Medulla oblongata (tissue), 1 donor: ENCODE measurements at regions not wholly inside any gene's neighbourhood (a gene's known extent, or its start where the extent isn't known, plus 50 kb on each side); places are given as distances from the start of the nearest gene placed in this dataset.

Experiments used
- DNase-seq: peaks from one replicate; pipeline ENCODE4 v3.0.0-alpha.2; 2015; ENCODE audit errors: extremely low spot score

DNA sequence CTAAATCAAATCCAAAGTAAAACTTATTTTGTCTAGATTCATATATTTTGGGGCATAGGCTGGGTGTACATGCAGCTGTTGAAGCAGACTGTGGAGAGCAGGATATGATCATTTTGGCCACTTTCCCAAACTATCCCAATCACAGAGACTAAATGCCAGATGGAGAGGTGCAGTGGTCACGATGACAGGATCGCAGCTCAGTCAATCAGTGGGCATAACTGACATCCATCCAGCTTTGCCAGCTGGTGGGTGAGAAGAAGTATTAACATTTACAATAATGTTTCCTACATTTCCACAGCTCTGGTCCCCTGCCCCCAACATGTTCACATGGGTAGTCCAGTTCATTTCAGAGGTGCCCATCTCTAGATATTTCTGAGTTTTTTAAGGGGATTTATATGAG, 255.5 kb upstream of the SESN3 start:
- no peak for DNase-seq

DNA sequence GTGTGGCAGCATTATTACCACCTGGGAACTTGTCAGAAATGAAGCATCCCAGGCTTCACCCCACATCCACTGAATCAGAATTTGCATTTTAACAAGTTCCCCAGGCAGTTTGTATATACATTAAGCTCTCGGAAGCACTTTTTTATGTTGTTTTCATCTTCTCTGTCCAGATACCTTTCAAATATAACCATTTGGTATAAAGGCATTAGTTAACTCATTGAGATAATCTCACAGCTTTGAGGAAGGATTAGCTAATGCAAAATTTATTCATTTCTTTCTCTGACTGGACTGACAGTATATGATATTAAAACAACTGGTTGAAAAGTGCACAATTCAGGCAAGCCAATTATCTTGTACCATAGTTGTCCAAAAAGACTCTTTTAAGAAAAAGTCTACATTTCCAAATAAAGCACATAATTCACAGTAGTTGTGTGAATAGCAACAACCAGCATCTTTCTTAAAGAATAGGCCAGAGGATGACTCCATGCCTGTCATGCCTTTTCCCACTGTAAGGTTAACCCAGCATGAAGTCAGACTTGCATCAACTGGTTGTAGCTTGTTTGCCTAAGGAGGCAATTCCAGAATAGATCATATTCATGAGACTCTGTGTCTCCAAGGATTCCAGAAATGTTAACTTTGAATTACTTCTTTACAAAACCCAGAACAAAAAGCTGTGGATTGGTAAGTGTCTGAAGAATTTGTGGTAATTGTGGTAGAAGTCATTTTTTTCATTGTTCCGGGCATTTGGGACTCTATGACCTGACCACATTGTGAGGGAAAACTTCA, 254.3 kb upstream of the SESN3 start:
- no peak for DNase-seq

DNA sequence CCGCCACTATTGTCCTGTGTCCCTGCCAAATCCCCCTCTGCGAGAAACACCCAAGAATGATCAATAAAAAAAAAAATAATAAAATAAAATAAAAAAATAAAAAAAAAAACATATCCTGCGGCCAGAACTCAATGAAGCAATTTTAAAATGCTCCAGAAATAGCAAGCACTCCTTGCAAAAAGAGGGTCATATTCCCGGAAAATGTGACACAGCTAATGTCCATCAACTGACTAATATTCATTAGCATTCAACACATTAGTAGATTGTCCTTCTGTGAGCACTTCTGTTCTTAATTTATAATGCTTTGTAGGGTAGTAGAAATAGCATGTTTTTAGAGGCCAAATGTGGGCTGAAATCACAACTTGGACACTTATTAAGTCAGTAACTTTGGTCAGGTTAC, 252.3 kb upstream of the SESN3 start:
- DNase-seq, result no peak

DNA sequence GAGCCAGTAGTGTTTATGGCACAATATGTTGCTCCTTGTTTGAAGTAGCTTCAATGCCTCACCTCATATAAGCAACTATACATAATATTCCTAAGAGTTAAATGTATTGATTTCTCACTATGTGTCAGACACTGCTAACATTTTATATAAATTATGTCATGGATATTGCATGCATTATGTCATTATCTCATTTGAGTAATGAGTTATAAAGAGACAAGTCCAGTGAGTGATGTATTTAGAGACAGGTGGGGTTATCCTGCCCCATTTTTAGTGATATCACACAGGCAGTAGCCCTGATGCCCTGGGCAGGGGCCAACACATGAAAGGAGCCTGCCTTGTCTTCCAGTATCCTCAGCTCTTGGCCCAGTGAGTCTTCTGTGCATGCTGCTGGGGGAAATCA, 247.0 kb upstream of the SESN3 start:
- no peak for DNase-seq

DNA sequence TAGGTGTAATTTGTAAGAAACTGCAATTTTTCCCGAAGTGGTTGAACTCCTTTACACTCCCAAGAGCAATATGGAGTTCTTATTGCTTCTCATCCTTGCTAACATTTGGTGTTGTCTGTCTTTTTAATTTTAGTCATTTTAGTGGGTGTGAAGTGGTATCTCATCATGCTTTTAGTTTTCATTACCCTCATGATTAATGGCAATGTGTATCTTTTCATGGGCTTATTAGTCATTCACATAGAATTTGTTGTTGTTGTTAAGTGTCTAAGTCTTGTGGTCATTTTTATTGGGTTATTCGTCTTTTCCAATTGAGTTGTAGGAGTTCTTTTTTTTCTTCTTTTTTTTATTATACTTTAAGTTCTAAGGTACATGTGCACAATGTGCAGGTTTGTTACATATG, 238.3 kb upstream of the SESN3 start:
- no peak for DNase-seq

DNA sequence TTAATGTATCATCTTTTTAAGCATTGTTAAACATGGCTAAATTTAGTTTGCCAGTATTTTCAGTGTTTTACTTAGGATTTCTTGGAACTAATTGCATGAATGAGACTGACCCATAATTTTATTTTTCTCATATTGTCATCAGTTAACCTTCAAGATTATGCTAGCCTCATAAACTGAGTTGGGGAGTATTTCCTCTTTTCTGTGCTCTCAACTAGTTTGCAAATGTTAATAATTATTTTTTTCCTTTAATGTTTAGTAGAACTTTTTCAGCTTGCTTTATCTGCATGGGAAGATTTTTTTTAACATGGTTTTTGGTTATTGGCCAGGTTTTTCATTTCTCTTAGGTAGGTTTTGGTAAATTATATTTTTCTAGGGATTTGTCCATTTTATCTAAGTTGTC, 235.4 kb upstream of the SESN3 start:
- DNase-seq, result no peak

DNA sequence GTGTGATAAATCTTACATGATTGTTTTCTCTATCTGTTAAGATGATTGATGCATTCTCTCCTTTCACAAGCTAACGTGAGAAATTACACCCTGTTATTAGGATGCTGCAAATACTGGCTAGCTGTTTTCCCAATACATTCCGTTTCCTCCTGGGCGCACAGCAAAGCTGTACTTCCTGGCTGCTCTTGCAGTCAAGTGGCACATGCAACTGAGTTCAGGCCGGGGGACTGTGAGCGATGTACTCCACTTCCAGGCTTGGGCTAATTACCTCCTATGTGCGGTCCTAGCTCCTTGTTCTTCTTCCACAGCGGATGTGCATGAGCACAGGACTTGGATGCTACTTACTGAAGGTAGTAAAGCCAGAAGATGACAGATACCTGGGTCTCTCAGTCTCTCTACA, 234.9 kb upstream of the SESN3 start:
- DNase-seq, result no peak

DNA sequence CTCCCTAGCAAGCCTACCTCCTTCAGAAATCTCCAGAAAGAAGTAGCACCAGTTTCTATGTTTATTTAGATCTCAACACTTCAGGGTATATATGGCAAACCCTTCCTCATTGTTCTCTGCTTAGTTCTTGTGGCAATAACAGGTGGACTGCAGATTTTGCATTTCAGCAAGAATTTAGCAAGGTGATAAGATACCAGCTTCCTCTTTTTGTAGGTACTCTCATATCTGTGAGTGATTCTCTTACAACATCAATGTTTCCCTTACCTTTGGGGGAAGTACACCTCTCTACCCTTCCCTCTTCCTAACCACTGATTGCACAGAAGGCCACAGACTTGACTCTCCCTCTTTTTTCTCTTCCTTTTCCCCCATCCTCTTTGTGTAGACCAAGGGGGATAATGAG, 230.9 kb upstream of the SESN3 start:
- DNase-seq, result no peak

DNA sequence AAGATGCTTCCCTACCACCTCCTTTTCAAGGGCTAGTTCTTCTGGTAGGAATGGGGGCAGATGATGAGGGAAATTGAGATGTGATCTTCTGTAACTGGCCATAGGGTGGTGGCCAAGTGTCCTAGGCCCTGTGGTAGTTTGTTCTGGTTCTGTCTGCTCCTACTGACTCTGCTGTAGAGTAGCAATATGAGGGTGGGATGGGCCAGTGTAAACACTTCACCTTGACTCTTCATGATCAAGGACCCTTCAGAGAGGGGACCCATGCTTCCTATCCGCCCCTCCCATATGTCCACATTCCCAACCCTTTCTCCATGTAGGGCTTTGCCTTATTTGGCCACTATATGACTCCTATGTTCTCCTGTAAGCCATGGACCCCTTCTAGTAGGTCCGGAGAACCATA, 230.3 kb upstream of the SESN3 start:
- DNase-seq, result no peak

DNA sequence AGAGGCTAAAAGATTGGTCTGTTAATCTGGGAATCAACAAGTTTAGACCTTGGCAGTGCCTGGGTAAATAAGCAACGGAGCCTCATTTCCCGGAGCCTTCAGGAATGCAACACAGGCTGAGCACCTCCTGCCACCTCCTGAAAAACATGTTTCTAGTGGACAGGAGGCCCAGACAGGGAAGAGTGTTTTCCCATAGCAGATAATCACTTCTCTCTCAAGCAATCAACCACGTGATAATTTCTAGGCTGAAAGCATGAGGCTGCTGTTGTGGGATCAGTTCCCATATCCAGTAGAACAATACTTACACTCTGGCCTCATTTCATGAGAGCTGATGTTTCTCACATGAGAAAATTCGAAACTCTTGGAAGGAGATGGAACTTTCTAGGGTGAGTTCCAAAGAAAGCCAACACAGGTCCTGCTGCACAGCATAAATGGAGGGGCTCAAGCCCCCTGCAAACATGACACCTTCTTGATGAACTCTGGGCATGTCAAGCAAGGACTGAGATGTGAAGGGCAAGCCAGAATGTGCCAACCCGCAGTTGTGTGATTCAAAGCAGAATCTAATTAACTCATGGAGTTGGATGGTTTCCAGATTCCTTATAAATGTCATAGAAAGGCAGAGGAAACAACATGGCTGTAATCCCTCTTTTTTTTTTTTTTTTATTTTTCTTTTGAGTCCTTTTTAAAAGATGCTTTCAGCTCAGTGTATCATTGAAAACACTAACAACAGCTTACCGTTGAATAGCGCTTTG, 228.5 kb upstream of the SESN3 start:
- DNase-seq, result peak; percentile 27

DNA sequence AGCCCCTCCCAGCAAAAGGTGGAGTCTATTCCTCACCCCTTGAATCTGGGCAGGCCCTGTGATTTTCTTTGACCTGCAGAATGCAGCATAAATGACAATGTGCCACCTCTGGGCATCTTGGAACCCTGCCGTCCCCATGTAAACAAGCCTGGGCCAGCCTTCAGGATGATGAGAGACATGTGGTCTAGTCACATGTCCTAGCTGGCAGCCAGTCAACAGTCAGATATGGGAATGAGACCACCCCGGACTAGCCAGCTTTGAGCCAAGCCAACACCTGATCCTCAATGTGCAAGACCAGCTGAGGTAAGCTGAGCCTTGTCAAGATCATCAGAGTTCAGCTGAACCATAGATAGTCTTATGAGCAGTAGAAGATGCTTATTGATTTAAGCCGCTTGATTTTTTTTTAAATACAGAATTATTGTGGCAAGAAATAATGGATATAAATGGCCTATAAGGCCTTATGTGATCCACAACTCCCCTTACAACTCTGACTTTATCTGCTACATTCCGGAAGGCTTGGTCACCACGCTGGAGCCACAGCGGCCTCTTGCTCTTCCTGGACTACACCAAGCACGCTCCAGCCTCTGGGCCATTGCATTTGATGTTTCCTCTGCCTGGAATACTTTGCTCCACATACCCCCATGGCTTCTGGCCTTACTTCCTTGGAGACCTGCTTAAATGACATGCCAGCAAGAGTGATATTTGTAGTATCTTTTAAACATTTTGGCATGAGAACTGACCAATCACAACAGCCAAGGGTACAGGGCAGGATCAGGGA, 225.9 kb upstream of the SESN3 start:
- DNase-seq, result no peak

DNA sequence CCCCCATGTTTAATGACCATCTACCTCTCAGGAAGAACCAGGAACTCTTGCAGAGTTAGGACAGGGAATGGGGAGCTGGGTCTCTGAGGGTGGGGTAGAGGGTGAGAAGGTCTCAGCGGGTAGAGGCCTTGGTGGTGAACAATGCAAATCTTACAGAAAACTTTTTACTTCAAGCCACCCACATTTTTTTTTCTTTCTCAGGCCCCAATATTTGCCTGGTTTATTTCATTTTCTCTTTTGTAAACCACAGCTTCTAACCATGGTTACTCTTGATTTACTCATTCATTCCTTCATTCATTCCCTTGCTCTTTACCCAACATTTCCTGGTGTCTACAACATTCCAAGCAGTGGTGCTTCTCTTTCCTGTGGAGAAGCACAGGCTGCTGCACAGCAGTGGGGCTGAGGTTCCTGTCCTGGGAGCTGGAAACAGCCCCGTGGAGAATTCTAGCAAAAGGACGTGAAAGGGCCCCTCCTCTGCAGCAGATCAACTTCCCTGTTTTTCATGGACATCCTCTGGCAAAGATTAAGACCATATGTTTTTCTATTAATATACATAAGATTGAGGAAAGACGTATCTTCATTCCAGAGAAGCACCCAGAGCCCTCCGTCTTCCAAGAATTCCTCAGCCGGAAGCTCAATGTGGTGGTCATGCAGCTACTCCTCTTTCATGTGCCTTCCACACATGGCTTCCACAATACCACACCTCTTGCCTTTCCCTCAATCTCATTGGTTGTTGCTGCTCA, 224.4 kb upstream of the SESN3 start:
- DNase-seq, result no peak

DNA sequence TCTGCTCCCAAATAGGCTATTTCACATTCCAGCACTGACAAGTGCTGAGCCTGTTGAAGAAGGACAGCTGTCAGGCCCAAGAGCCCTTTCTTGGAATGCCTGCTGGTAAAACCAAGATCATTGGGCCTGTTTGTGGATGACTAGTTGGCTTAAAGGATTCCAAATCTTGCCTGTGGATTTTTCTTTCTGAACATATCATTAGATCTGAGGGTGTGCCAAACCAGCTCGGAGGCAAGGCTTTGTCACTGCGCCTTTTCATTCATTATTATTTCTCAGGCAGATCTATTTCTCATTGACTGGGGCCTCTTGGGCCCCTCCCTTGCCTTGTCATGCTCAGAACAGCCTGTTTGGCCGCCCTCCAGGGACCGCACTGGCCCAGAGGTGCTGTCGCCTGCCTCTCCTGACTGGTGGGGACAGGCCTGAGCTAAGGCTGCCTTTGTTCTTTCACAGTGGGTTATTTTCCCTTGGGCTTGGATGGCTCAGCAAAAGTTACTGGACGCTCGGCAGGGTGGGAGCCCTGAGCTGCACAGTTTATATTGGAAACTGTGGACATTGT, 222.7 kb upstream of the SESN3 start:
- peak; percentile 88 for DNase-seq

DNA sequence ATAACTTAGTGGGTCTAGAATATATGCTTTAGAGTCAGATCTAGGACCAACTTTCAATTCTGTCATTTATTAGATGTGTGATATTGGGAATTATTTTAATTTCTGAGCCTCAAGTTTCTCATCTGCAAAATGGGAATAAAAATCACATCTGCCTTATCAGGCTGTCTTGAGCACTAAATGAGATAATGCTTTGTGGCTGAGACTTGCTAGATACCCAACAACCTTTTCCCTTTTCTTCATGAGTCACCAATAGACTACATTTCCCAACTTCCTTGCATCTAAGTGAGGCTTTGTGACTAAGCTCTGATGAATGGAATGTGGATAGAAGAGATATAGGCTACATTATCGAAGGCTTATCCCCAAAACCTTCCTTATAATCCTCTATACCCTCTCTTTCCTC, 220.7 kb upstream of the SESN3 start:
- DNase-seq, result no peak

DNA sequence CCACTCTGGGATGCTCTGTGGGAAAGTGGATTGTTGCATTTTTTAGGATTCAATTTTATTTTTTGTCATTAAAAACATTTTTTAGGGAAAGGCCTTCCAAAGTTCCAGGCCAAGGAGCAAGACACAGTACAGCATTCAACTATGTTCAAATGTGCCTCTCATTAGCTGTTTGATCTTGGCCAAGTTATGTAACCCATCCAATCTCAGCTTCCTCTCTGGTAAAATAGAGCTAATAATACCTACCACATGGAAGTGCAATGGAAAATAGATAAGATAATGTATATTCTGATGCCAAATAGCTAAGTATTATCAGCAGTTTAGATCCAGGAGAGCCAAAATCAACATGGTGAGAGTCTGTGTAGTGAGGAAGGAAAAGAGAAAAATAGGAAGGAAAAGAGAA, 220.3 kb upstream of the SESN3 start:
- no peak for DNase-seq

DNA sequence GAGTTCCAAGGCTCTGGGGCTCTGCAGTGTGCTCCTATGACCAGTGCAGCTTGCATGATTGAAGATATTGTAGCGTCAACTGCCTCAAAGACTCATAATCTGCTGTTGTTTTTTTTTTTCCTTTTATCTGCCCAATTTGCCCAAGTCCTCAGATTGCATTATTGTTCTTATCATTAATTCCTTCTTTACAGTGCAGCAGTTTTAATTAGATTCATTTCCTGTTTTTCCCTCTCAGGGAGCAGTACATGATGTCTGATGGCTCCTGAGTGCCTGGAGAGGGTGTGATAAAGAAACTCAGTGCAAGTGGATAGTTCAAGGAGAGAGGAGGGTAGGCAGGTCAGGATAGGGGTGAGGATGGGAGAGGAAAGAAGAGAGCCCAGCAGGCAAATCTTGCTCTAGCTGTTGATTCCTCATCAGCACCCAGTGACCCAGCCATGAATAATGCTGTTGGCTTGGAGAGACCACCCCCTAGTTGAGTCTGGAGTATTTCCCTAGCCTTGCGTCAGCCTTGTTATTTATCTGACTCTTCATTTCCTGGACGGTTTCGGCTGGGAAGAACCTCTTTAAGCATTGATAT, 219.6 kb upstream of the SESN3 start:
- DNase-seq, result no peak

DNA sequence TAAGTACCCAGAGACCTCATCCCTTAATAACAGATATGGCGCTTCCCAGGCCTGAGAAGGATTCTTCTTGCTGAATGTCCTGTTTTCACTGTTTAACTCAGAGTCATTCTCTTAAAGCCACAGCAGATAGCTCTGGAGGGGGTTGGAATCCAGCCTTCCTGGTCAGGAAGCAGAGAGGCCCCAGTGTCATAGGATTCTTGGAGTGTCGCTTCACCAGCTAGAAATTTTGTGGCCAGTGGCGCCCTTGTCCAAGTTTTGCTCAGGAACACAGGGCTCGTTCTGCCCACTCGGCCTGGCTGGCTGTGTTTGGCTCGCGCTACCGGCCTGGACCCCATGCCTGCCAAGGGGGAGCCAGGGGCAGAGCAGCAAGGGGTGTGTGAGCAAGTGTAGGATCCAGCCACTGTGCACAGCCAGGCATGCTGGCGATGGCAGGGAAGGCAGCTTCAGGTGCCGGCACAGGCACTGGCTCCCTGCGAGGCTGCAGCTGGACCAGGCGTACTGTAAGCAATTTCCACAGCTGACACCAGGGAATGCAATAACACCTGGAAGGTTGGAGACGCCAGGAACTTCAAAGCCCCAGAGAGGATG, 214.8 kb upstream of the SESN3 start:
- DNase-seq, result no peak

DNA sequence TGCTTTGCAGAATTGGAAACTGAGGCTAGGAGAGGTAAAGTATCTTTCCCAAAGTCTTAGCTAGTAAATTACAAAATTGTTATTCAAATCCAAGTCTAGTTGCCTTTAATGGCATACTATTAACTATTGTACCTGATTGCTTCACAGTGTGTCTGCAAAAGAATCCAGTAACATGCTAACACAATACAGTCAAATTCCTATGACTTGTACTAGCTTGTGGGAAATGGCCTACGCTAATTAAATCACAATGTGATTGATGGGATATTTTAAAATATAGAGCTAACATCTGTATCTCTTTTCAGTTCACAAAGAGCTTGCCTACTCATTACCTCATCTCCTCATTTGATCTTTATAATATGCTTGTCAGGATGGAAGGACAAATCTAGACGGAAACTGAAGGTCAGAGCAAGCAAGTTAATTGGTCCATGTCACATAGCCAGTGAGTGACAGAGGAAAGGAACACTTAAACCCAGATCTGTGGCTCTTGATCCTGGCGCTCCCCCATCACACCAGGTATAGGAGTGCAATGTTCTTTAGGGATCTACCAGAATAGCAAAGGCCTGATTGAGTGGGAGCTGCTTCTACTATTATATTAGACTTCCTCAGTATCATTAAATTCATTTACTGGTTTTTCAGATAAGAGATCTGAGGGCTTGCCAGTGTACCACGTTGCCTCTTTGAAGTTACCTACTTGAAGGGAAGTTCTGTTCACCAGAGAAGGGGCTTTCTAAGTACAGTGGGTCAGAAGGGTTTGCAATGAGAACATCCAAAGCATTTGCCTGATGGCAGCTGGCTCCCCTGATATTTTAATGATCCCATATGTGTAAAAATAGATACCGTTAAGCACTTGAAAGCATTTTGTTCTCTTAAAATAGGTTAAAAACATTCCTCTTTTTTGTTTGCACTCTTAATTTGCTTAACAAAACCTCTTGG, 213.6 kb upstream of the SESN3 start:
- no peak for DNase-seq

DNA sequence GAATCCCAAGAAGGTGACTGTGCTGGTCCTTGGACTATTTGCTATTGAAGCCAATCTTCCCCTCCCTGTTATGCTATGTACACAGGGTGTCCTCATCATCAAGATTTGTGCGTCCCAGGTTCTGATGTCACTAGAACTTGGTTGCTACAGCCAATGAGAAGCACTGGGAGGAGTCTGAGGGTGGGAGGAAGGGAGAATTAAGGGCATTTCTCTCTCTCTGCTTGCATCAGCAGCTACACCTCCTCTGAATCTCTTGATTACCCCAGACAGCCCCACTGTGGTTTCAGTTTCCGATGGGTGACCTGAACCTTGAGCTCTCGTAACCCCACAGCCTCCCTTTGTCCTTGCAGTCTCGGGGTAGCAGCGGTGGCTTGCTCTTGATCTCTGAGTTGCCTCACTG, 212.4 kb upstream of the SESN3 start:
- DNase-seq, result no peak

DNA sequence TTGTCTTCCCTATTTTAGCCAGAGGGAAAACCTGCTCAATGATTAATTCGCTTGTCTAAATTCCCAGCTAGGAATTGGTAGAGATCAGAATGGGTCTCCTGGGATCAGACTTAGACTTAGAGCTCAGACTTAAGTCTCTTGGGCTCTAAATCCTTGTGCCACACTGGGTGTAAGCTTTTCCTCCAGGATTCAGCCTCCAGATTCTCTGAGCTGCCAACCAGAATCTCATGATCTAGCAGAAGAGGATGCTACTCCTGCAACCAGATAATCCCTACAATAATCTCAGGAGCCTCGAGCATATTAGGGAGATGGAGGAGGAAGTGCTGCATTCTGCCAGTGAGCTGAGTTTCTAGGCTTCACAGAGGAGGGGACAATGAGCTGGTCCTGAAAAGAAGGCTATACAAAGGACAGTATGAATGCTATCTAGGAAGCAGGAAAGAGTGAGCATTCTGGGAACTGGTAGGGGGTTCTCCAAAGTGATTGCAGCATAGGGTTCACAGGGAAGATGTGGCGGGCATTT, 211.6 kb upstream of the SESN3 start:
- DNase-seq, result no peak
